ENCODE measurements at regions not wholly inside any gene's neighbourhood (a gene's known extent, or its start where the extent isn't known, plus 50 kb on each side); places are given as distances from the start of the nearest gene placed in this dataset.

DNA sequence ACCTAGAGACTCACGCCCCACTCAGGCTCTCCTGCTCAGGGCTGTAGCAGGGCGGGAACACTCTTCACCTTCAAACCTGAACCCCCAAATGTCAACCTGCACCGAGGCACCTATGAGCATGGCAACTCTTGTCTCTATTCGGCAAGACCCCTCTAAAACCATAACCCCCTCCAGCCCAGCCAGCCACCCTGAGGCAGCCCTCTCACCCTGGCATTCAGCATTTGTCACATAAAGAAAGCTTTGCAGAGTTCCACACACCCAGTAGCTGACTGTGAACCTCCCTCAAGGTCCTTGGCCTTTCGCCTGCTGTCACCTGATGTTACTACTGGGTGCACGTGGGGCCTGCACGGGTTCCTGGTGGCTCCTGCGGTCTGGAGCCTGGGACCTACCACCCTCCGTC is 97.2 kb upstream of the ALKAL2 start:
- no peak for TF ChIP-seq CTCF (conservative IDR thresholded peaks at IDR 0.05; ENCODE audit: low read depth, low read length)
- no peak for TF ChIP-seq EZH2 (IDR thresholded peaks at IDR 0.05; ENCODE audit: low read length, unreplicated experiment)
- no peak for TF ChIP-seq EZH2phosphoT487 (IDR thresholded peaks at IDR 0.05; ENCODE audit: borderline replicate concordance, low read length)

All from PC-3 (cell line).